ENCODE measurements at regions not wholly inside any gene's neighbourhood (a gene's known extent, or its start where the extent isn't known, plus 50 kb on each side); places are given as distances from the start of the nearest gene placed in this dataset.

- TF ChIP-seq EZH2phosphoT487 (IDR thresholded peaks at IDR 0.05; ENCODE audit: low read length), result no peak
- TF ChIP-seq CTCF (IDR thresholded peaks at IDR 0.05; ENCODE audit: low read length), result no peak
- TF ChIP-seq EZH2 (optimal IDR thresholded peaks at IDR 0.05; ENCODE audit: low read depth, low read length), result no peak
These were observed 65.6 kb upstream of the CNOT2 start for GRCh38 chr12:70177631-70178030.
